A673 (cell line): ENCODE measurements at regions not wholly inside any gene's neighbourhood (a gene's known extent, or its start where the extent isn't known, plus 50 kb on each side); places are given as distances from the start of the nearest gene placed in this dataset.

Experiments used
- BruUV-seq: library from RNA; stranded (reverse); fragments of 400-500 nt; replicated peaks from 2 replicates; lab custom pipeline; 2021; lab: Mats Ljungman, UMichigan
- CTCF ChIA-PET: fragments of 300-600 bp; sonication (Branson Sonifier 250); formaldehyde crosslinking; loops from one replicate; lab custom pipeline; 2022; ENCODE audit warnings: antibody characterized with exemption; lab: Charles Lee
- POLR2A ChIA-PET: fragments of 300-600 bp; sonication (Branson Sonifier 250); formaldehyde crosslinking; loops from one replicate; lab custom pipeline; 2022; ENCODE audit warnings: antibody characterized with exemption; ENCODE audit not compliant: low non-redundant PET; lab: Charles Lee
- DNase-seq: peaks from one replicate; pipeline ENCODE4 v3.0.0-alpha.2; 2015; ENCODE audit warnings: low spot score
- H3K27ac ChIP-seq: fragments of 200-600 bp; sonication (generic); 2 replicates; pipeline ENCODE4 v1.5.1; 2016; ENCODE audit warnings: mixed run types, low read depth, mild to moderate bottlenecking, mixed read lengths, antibody characterized with exemption, low read length; ENCODE audit not compliant: poor library complexity, severe bottlenecking
- H3K27me3 ChIP-seq: fragments of 200-600 bp; sonication (generic); replicated peaks from 2 replicates; pipeline ENCODE4 v1.6.1; 2017; ENCODE audit warnings: mixed run types, low read depth, mild to moderate bottlenecking, mixed read lengths, antibody characterized with exemption, low read length; ENCODE audit not compliant: insufficient read depth, poor library complexity
- H3K36me3 ChIP-seq: fragments of 200-600 bp; sonication (generic); 2 replicates; pipeline ENCODE4 v1.6.1; 2016; ENCODE audit warnings: mixed run types, mild to moderate bottlenecking, mixed read lengths, antibody characterized with exemption, low read length; ENCODE audit not compliant: insufficient read depth, poor library complexity, severe bottlenecking
- H3K4me1 ChIP-seq: fragments of 200-600 bp; sonication (generic); 2 replicates; pipeline ENCODE4 v1.6.1; 2017; ENCODE audit warnings: mixed run types, mild to moderate bottlenecking, mixed read lengths, antibody characterized with exemption, low read length; ENCODE audit not compliant: insufficient read depth, poor library complexity, severe bottlenecking
- H3K4me3 ChIP-seq: fragments of 200-600 bp; sonication (generic); 2 replicates; pipeline ENCODE4 v1.5.1; 2016; ENCODE audit warnings: low read depth, mixed run types, mild to moderate bottlenecking, mixed read lengths, low read length; ENCODE audit not compliant: poor library complexity, severe bottlenecking
- H3K9me3 ChIP-seq: fragments of 200-600 bp; sonication (generic); 2 replicates; pipeline ENCODE4 v1.6.1; 2016; ENCODE audit warnings: mixed run types, low read depth, mild to moderate bottlenecking, mixed read lengths, antibody characterized with exemption, low read length; ENCODE audit not compliant: poor library complexity, severe bottlenecking
- EZH2 ChIP-seq: fragments of 200-600 bp; sonication (generic); IDR thresholded peaks from 2 replicates; pipeline ENCODE4 v1.6.1; 2017; ENCODE audit warnings: borderline replicate concordance, low read depth, mild to moderate bottlenecking, mixed read lengths, antibody characterized with exemption, low read length; ENCODE audit not compliant: poor library complexity, severe bottlenecking
- intact Hi-C: fragments of 100-400 bp; cut with micrococcal nuclease; formaldehyde crosslinking; loops from one replicate; pipeline ENCODE4 v1.10.0; 2022; ENCODE audit not compliant: unreplicated experiment
- TF ChIP-seq, protein P1 (sequence below): fragments of 300-800, 200-600 bp; sonication (generic); conservative IDR thresholded peaks from 2 replicates; pipeline ENCODE4 v1.5.1; 2017; ENCODE audit warnings: low read depth, mild to moderate bottlenecking, antibody characterized with exemption, low read length, moderate library complexity, mixed read lengths

DNA sequence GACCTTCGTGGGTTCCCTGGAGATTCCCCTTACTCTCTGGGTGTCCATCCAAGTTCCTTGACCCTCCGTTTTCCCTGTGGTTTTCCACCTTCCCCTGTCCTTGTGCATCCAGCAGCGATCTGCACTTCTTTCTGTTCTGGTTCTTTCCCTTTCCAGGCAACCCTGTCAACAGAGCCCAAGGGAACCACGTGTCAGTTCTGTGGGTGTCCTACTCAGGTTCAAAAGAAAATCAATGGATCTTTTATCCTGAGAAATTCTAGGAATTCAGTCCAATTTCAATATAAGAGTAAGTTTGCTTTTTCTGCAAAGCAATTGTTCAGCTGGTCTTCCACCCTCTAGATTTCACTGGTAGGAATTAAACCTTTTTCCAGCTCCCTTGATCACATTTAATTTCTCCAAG is 1394.8 kb upstream of the SLC10A2 start:
- Histone ChIP-seq H3K27ac (no peak overlapping the region), H3K9me3 (no peaks in the 10 kb centered on the region), H3K4me3 (no peak overlapping the region), H3K4me1 (no peaks in the 10 kb centered on the region), H3K27me3 (no peaks in the 10 kb centered on the region), H3K36me3 (no peaks in the 10 kb centered on the region)
- CTCF ChIA-PET: no interaction called here
- no TSS peak for BruUV-seq
- POLR2A ChIA-PET: no interaction called here
- DNase-seq: no peak
- TF ChIP-seq EZH2: no peak
- TF ChIP-seq, protein P1, sequence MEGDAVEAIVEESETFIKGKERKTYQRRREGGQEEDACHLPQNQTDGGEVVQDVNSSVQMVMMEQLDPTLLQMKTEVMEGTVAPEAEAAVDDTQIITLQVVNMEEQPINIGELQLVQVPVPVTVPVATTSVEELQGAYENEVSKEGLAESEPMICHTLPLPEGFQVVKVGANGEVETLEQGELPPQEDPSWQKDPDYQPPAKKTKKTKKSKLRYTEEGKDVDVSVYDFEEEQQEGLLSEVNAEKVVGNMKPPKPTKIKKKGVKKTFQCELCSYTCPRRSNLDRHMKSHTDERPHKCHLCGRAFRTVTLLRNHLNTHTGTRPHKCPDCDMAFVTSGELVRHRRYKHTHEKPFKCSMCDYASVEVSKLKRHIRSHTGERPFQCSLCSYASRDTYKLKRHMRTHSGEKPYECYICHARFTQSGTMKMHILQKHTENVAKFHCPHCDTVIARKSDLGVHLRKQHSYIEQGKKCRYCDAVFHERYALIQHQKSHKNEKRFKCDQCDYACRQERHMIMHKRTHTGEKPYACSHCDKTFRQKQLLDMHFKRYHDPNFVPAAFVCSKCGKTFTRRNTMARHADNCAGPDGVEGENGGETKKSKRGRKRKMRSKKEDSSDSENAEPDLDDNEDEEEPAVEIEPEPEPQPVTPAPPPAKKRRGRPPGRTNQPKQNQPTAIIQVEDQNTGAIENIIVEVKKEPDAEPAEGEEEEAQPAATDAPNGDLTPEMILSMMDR: no peak
- intact Hi-C loops: no loop called here

DNA sequence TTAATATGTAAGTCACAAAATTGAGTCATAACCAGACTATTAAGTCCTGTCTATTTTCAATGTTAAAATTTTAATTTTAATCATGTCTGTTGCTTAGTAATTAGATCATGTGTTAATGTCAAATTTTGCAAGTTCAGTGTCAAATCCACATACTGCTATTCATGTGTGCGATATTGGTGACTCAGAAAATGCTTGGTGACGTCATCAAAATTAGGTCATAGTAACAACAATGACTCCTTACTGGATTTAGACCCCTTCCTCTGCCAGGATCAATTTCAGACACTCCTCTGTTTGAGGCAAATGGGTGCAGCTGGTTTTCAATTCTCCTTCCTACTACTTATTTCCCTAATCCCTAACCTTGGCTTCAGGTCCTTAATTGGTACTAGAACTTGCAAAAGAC is 1394.3 kb upstream of the SLC10A2 start:
- POLR2A ChIA-PET: no interaction called here

DNA sequence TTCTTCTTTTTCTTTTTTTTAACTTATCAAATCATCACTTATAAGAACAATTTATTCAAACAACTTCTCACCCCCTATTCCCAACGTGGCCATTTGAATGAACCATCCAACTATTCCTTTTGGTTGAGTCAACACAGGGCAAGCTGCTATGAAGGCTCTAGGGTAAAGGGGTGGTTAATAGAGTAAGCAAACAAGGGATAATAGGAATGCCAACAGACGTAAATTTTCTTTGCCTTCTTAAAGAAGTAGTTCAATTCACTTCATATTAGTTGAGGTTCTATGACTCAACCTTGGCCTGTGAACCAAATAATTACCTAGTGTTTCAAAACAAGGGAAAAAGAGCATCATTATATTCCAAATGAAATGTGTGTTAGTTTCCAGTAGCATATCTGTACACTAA is 1383.8 kb upstream of the SLC10A2 start:
- BruUV-seq: no TSS peak
- H3K27ac ChIP-seq: no peak overlapping the region
- no peaks in the 10 kb centered on the region for H3K9me3 ChIP-seq
- no peak for DNase-seq
- no peak for TF ChIP-seq EZH2
- TF ChIP-seq, protein P1: no peak
- H3K4me1 ChIP-seq: no peaks in the 10 kb centered on the region
- H3K36me3 ChIP-seq: no peaks in the 10 kb centered on the region
- intact Hi-C loops: no loop called here
- no peaks in the 10 kb centered on the region for H3K27me3 ChIP-seq
- POLR2A ChIA-PET: no interaction called here
- no peak overlapping the region for H3K4me3 ChIP-seq
- CTCF ChIA-PET: no interaction called here

More for the DNA sequence above, 1394.3 kb upstream of the SLC10A2 start:
- no peak for DNase-seq
- CTCF ChIA-PET: no interaction called here
- Histone ChIP-seq H3K9me3 (no peaks in the 10 kb centered on the region), H3K4me1 (no peaks in the 10 kb centered on the region), H3K36me3 (no peaks in the 10 kb centered on the region), H3K27me3 (no peaks in the 10 kb centered on the region), H3K27ac (no peak overlapping the region), H3K4me3 (no peak overlapping the region)
- intact Hi-C loops: no loop called here
- TF ChIP-seq, protein P1: no peak
- no peak for TF ChIP-seq EZH2
- no TSS peak for BruUV-seq
